NCI-H460 (cell line): ENCODE measurements at regions not wholly inside any gene's neighbourhood (a gene's known extent, or its start where the extent isn't known, plus 50 kb on each side); places are given as distances from the start of the nearest gene placed in this dataset.
A peak's percentile ranks its signal among the peaks of the same experiment; 100 is the strongest.

ENCODE experiments used
- DNase-seq: peaks from one replicate; pipeline ENCODE4 v3.0.0-alpha.2; 2016; ENCODE audit warnings: low read depth; ENCODE audit errors: extremely low read depth

DNA sequence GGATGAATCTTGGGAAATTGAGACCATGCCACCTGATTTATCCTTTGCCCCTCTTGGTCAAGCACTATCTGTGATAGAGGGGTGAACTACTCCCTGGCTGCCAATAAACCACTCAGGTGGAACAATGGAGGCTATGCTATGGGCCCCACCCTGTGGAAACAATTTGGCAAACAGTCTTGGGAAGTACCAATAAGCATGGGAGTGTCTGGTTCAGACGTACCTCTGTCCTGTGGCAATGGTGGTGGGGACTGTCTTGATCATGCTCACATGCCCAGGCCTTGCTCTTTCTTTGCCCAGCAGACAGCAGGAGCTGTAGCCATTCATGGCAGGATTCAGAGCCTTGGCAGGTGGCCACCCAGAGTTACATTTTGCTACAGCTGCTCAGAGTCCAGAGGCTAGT is 658.7 kb downstream of the KCNJ3 start:
- no peak for DNase-seq

DNA sequence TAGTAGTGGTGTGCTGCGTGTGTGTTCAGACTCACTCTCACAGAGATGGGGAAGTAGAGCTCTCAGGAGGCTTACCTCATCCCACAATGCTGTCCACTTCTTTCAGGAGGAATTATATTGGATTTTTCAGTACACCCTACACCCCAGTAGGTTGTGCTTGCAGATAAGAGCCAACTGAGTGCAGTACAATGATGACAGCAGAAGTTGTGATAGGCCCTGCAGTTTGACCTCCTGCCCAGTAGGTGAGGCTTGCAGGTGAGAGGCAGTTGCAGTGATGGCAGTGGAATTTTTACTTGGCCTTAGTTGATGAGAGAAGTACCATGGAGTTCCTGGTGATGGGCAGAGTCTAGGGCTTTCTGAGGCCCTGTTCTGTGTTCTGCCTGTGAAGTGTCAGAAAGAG is 657.8 kb downstream of the KCNJ3 start:
- DNase-seq: no peak

DNA sequence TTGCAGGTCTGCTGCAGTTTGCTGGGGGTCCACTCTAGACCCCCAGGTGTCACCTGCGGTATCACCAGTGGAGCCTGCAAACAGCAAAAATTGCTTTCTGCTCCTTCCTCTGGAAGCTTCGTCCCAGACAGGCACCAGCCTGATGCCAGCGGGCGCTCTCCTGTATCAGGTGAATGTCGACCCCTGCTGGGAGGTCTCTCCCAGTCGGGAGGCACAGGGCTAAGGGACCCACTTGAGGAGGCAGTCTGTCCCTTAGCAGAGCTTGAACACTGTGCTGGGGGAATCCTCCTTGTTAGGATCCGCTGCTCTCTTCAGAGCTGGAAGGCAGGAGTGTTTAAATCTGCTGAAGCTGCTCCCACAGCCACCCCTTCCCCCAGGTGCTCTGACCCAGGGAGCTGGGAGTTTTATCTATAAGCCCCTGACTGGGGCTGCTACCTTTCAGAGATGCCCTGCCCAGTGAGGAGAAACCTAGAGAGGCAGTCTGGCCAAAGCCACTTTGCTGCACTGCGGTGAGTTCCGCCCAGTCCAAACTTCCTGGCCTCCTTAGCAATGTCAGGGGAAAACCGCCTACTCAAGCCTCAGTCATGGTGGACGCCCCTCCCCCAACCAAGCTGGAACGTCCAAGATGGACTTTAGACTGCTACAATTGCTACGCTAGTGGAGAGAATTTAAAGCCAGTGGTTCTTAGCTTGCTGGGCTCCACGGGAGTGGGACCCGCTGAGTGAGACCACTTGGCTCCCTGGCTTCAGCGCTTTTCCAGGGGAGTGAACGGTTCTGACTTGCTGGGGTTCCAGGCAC is 652.5 kb downstream of the KCNJ3 start:
- DNase-seq: no peak

- DNase-seq: no peak
These were observed 633.5 kb downstream of the KCNJ3 start for GRCh38 chr2:155332016-155332415.

DNA sequence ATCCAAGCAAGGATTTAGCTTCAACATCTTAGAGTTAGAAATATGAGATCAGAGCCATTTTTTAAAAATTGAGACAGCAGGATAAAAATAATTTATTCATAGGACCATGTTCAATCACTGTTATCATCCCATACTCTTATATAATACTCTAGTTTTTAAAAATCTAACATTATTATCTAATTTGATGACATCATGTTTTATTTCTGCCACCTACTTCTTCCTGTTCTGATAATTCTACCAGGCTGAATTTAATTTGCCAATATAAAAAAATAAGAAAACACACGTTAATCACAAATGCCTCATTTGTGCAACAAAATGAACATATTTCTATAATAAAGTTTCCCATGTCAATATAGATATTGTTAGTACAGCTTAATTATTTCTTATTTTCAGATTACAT is 621.7 kb downstream of the KCNJ3 start:
- no peak for DNase-seq

DNA sequence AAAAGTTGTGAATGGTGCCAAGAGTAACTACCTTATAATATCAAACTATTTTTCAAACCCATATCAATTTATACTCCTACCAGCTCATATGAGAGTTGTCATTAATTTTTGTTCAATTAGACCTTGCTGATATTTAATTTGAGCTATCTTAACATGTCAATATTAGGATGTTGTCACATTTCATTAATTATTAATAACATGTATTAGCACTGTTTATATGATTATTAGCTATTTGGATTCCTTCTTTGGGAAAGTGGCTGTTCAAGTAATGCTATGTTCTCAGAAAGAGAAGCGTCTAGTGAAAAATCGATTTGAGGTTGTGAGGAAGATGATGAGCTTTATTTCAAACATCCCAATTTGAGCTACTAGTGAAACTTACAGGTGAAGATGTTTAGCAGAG is 620.2 kb downstream of the KCNJ3 start:
- DNase-seq: no peak

GRCh38 chr2:155315768-155316167 is 617.3 kb downstream of the KCNJ3 start:
- DNase-seq: no peak

DNA sequence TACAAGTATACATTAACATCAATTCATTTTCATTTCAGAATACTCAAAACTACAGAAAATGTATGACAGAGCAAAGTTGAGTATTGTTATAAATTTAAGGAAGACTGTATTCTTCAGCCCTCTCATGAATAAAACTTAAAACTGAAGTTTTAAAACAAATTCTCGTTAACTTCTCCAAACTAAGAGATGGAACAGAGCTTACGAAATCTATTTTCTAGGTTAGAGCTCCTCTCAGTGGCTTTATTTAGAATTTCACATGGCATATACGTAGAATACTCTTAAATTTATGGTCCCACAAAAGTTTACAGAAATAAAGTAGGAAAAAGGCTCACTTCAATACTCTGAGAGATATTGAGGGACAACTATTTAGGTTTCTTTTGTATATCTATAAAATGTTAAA is 612.1 kb downstream of the KCNJ3 start:
- DNase-seq: peak; percentile 29

DNA sequence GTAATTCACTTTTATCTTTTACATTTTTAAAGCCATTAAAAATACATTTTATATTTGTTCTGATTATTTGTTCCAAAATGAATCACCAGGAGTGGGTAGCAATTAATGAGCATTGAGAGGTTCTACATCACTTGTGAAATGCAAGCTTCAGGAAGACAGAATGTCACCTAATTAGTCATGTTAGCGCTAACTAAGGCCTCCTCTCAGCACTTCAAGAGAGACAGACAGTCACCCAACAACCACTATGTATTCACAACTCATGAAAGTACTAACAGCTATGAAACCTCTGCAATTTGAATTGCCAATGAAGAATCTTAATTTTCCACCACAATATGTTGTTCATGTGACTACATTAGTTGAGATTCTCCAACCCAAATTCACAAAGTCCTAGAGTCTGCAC is 611.0 kb downstream of the KCNJ3 start:
- no peak for DNase-seq

DNA sequence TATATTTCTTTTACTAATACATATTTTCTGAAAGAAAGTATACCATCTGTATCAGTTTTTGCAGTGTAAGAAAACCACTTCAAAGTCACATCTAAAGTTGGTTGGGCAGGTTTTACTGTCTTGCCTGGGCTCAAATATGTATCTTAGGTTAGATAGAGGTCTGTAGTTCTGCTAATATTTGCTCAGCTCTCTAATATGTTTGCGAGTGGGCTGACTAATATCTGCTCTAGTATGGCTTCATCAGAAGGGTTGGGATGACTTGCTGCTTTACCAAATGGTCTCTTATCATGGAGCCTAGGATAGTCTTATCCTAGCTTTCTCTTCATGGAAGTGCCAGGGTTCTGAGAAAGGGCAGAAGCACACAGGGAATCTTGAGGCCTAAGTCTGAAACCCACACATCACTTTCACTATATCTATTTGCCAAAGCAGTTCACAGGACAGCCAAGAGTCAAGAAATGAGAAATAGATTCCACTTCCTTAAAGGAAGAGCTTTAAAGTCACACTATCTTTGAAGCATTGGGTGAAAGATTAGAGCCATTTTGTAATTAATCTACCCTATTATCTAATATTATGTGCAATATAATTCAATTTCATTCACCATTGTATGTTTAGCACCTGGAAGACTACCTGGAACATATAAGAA is 610.0 kb downstream of the KCNJ3 start:
- DNase-seq: no peak

DNA sequence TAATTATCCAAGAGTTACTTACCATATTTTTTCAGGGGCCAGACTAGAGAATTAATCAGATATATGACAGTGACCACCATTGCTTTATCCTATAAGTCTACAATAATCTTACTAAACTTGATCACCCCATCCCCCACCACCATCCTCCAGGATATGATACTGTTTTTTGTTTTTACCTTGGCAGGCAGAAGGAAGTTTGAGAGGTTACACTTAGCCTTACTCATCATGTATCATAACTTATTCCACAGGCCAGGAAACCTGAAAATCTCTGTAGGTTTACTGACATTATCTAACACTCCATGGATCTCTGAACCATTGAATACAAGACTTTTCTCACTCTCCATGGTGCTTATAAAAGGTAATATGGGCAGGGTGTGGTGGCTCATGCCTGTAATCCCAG is 602.7 kb downstream of the KCNJ3 start:
- no peak for DNase-seq

DNA sequence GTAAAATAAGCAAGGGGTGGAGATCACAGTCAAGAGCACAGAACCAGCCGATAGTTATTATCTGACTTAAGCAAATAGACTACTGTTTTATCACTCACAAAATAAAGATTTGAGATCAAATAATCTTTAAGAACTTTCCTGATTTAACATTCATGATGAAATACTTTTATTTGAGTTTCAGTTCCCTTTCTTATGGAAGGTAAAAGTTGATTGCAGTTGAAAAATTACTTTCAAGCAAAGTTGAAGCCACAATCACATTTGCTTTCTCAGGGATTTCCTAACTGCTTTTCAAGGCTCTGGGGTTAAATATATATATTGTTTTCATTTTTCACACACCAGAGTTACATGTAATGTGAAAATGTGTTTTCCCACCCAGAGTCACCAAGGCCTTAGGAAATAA is 599.5 kb downstream of the KCNJ3 start:
- no peak for DNase-seq

DNA sequence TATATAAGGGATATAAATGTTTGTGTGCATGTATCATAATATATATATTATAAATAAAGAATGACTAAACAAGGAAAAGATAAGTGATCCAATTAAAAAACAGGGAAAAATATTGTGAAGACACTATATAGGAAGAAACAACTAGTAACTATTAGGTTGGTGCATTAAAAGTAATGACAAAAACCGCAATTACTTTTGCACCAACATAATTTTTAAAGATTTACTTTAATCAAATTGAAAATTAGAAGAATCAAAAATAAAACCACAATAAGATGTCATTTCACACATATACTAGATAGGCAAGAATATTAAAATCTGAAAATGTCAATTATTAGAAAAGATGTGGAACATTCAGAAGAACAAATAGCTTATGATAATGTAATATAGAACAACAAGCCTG is 595.9 kb downstream of the KCNJ3 start:
- no peak for DNase-seq

- DNase-seq: no peak
These were observed 583.4 kb downstream of the KCNJ3 start for GRCh38 chr2:155281907-155282306.

GRCh38 chr2:155273323-155273722 is 574.8 kb downstream of the KCNJ3 start:
- DNase-seq: no peak

DNA sequence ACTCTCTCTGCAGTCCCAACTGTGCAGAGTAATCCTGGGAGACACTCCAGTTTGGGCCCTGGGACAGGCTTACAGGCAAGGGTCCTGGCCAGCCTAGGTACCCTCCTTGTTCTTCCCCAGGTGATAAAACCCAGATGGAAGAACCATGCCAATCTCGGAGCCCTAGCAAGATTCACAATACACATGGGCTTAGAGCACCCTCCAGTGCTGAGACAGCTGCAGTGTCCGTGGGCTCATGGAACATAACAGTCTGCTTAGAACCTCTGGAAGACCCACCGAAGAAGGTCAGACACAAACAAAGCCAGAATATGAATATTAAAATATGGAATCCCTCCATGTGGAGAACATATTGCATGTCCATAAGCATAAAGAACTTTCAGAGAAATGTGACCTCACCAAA is 568.1 kb downstream of the KCNJ3 start:
- no peak for DNase-seq

GRCh38 chr2:155266109-155266508 is 567.6 kb downstream of the KCNJ3 start:
- no peak for DNase-seq

DNA sequence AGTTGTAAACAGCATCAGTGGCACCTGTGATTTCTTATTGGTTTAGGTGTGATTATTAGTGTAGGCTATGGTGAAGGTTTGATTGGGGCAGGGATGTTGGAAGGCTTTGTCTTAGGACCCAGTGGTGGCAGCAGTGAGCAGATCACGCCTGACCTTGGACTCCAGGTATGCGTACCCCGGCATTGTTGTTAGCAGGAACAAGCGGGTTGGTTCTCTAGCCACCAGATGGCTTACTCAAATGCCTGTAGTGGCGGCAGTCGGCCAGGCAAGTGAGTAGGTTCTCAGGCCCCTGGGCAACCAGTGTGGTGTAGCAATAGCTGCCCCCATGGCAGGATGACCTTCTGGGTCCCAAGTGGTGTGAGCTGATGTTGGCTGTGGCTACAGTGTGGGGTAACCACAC is 558.3 kb downstream of the KCNJ3 start:
- DNase-seq: no peak

DNA sequence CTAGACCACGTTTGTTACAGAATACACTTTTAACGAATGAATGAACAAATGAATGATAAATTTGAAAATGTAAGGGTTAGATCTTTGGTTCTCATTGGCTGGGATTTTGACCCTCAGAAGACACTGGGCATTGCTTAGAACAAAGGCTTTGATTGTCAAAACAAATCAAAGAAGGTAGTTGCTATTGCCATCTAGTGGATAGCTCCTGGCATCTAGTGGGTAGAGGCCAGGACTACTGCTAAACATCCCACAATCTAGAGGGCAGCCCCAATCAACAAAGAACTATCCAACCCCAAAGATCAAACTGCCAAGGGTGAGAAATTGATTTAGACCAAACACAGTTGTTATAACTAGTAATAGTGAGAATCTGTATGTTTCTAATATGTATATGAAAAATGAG is 552.3 kb downstream of the KCNJ3 start:
- peak; percentile 36 for DNase-seq

DNA sequence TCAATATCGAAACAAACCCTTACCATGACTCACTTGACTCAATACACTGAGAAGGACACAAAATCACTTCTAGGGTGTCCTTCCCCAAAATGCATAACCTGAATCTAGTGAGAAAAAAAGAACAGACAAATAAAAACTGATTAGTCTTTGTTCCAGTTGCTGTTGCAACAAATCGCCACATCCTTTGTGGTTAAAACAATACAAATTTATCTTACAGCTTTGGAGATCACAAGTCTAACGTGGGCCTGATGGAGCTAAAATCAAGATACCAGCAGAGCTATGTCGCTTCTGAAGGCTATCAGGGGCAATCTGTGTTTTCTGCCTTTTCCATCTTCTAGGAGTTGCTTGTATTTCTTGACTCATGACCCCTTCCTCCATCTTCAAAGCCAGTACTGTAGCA is 541.7 kb downstream of the KCNJ3 start:
- no peak for DNase-seq

DNA sequence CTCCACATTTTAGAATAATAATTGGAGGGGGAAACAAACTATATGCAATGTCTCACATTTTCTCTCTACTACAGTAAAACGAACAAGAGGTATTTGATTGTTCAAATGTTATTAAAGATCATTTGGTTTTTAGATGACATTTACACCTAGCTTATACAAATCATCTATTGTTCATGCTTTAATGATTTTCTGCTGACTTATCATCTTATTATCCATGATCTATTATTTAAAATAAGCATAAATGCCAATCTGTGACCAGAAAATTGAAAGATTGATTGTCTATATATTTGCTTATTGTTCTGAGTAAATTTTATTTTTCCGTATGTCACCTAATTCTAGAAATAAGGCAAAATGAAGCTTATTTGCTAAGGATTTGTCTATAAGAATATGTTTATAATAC is 537.2 kb downstream of the KCNJ3 start:
- no peak for DNase-seq

GRCh38 chr2:155223781-155224406 is 525.4 kb downstream of the KCNJ3 start:
- DNase-seq: peak; percentile 23
